Peyer's patch (tissue), 4 donors: ENCODE measurements at regions not wholly inside any gene's neighbourhood (a gene's known extent, or its start where the extent isn't known, plus 50 kb on each side); places are given as distances from the start of the nearest gene placed in this dataset.

Experiments used
- POLR2A ChIP-seq, 2 donors: fragments of 450-650 bp; IDR thresholded peaks; one replicate each; pipeline ENCODE4 v1.5.1; 2017; ENCODE audit warnings: antibody characterized with exemption in 2 of 2, mild to moderate bottlenecking in 2 of 2, moderate library complexity in 2 of 2
- TF ChIP-seq, protein P1 (sequence below), 6 experiments: fragments of 450-650 bp in 4 of 6; fragments of 200-600 bp in 2 of 6; sonication (generic) in 1 of 6; IDR thresholded peaks; one replicate each; pipeline ENCODE4 v1.5.1; 2017 to 2019; ENCODE audit warnings: antibody characterized with exemption in 6 of 6, mild to moderate bottlenecking in 3 of 6, moderate library complexity in 1 of 6

DNA sequence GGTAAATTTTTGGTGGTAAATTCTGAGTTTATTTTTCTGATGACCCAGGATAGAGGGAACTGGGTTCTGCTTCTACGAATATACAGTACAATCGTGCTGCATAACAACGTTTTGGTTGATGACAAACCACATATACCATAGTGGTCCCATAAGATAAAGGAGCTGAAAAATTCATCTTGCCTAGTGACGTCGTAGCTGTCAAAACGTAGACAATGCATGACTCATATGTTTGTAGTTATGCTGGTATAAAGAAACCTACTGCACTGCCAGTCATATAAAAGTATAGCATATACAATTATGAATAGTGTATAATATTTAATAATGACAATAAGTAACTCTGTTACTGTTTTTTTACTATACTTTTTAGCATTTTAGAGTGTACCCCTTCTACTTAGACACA, 244.0 kb downstream of the GAS1 start:
- TF ChIP-seq, protein P1, sequence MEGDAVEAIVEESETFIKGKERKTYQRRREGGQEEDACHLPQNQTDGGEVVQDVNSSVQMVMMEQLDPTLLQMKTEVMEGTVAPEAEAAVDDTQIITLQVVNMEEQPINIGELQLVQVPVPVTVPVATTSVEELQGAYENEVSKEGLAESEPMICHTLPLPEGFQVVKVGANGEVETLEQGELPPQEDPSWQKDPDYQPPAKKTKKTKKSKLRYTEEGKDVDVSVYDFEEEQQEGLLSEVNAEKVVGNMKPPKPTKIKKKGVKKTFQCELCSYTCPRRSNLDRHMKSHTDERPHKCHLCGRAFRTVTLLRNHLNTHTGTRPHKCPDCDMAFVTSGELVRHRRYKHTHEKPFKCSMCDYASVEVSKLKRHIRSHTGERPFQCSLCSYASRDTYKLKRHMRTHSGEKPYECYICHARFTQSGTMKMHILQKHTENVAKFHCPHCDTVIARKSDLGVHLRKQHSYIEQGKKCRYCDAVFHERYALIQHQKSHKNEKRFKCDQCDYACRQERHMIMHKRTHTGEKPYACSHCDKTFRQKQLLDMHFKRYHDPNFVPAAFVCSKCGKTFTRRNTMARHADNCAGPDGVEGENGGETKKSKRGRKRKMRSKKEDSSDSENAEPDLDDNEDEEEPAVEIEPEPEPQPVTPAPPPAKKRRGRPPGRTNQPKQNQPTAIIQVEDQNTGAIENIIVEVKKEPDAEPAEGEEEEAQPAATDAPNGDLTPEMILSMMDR (IDR thresholded peaks at IDR 0.05) = no peak
- no peak for TF ChIP-seq POLR2A (IDR thresholded peaks at IDR 0.05)
